GM23338 (cell line): ENCODE measurements at regions not wholly inside any gene's neighbourhood (a gene's known extent, or its start where the extent isn't known, plus 50 kb on each side); places are given as distances from the start of the nearest gene placed in this dataset.

ENCODE experiments used
- ATAC-seq: fragments of 200-7000 bp; cut with Tn5 transposase; 3 replicates; pipeline ENCODE4 v1.9.1; 2020
- DNase-seq: peaks from one replicate; pipeline ENCODE4 v3.0.0-alpha.2; 2015; ENCODE audit warnings: low spot score
- H2AFZ ChIP-seq: fragments of 200-600 bp; sonication (generic); 2 replicates; pipeline ENCODE4 v1.8.0; 2016; ENCODE audit warnings: antibody characterized with exemption, mild to moderate bottlenecking, moderate library complexity
- H3F3A ChIP-seq: fragments of 200-600 bp; sonication (generic); replicated peaks from 2 replicates; pipeline ENCODE4 v1.8.0; 2017; ENCODE audit warnings: antibody characterized with exemption, mixed run types, low read depth
- H3K27ac ChIP-seq: fragments of 200-600 bp; sonication (generic); 2 replicates; pipeline ENCODE4 v1.6.1; 2016; ENCODE audit warnings: low read depth
- H3K27me3 ChIP-seq: fragments of 200-600 bp; sonication (generic); 2 replicates; pipeline ENCODE4 v1.8.0; 2016; ENCODE audit warnings: mild to moderate bottlenecking, mixed run types, moderate library complexity; ENCODE audit not compliant: insufficient read depth
- H3K36me3 ChIP-seq: fragments of 200-600 bp; sonication (generic); 2 replicates; pipeline ENCODE4 v1.8.0; 2016; ENCODE audit warnings: mild to moderate bottlenecking; ENCODE audit not compliant: insufficient read depth
- H3K4me1 ChIP-seq: fragments of 200-600 bp; sonication (generic); 2 replicates; pipeline ENCODE4 v1.8.0; 2016; ENCODE audit warnings: mild to moderate bottlenecking, moderate library complexity; ENCODE audit not compliant: insufficient read depth
- H3K4me2 ChIP-seq: fragments of 200-600 bp; sonication (generic); 2 replicates; pipeline ENCODE4 v1.7.1; 2017; ENCODE audit warnings: mixed run types
- H3K4me3 ChIP-seq: fragments of 200-600 bp; sonication (generic); 2 replicates; pipeline ENCODE4 v1.6.1; 2016; ENCODE audit warnings: mixed run types
- H3K79me2 ChIP-seq: fragments of 200-600 bp; sonication (generic); replicated peaks from 2 replicates; pipeline ENCODE4 v1.8.0; 2017; ENCODE audit warnings: mild to moderate bottlenecking; ENCODE audit not compliant: insufficient read depth
- H3K9me2 ChIP-seq: fragments of 200-600 bp; sonication (generic); 2 replicates; pipeline ENCODE4 v1.8.0; 2017; ENCODE audit not compliant: insufficient read depth
- H4K20me1 ChIP-seq: fragments of 200-600 bp; sonication (generic); replicated peaks from 2 replicates; pipeline ENCODE4 v1.8.0; 2017; ENCODE audit warnings: mild to moderate bottlenecking; ENCODE audit not compliant: insufficient read depth
- H3K27ac Mint-ChIP-seq: 2 replicates; pipeline ENCODE4 v1.8.0; 2020; ENCODE audit warnings: inconsistent platforms, mild to moderate bottlenecking, moderate library complexity, mixed read lengths
- H3K27me3 Mint-ChIP-seq: 3 replicates; pipeline ENCODE4 v1.8.0; 2022; ENCODE audit warnings: low read depth, mild to moderate bottlenecking, moderate library complexity, mixed read lengths, inconsistent platforms; ENCODE audit not compliant: insufficient read depth, poor library complexity
- H3K36me3 Mint-ChIP-seq: 3 replicates; pipeline ENCODE4 v1.8.0; 2021; ENCODE audit warnings: low read depth, mild to moderate bottlenecking, inconsistent platforms, moderate library complexity, mixed read lengths
- H3K4me1 Mint-ChIP-seq: 3 replicates; pipeline ENCODE4 v1.8.0; 2020; ENCODE audit warnings: mild to moderate bottlenecking, inconsistent platforms, mixed read lengths
- H3K4me3 Mint-ChIP-seq: 3 replicates; pipeline ENCODE4 v1.8.0; 2021; ENCODE audit warnings: moderate library complexity, mild to moderate bottlenecking, inconsistent platforms, mixed read lengths
- H3K9me3 Mint-ChIP-seq: 3 replicates; pipeline ENCODE4 v1.8.0; 2020; ENCODE audit warnings: moderate library complexity, mild to moderate bottlenecking, inconsistent platforms, mixed read lengths
- EZH2 ChIP-seq: fragments of 200-600 bp; sonication (generic); IDR thresholded peaks from one replicate; pipeline ENCODE4 v1.8.0; 2017; ENCODE audit warnings: antibody characterized with exemption, mild to moderate bottlenecking, low read depth; ENCODE audit not compliant: unreplicated experiment
- NANOG ChIP-seq: IDR thresholded peaks from 2 replicates; pipeline ENCODE4 v1.6.1; 2016; ENCODE audit warnings: antibody characterized with exemption, borderline replicate concordance
- POLR2AphosphoS5 ChIP-seq: IDR thresholded peaks from 2 replicates; pipeline ENCODE4 v1.6.1; 2016; ENCODE audit warnings: antibody characterized with exemption, low read depth
- STAT1 ChIP-seq: IDR thresholded peaks from one replicate; pipeline ENCODE4 v1.6.1; 2016; ENCODE audit warnings: antibody characterized with exemption; ENCODE audit not compliant: unreplicated experiment
- TF ChIP-seq, protein P1 (sequence below): fragments of 250-450 bp; sonication (Bioruptor Pico); IDR thresholded peaks from 2 replicates; pipeline ENCODE4 v1.5.0; 2020; ENCODE audit warnings: mild to moderate bottlenecking, moderate library complexity
- TF ChIP-seq, protein P2 (sequence below): IDR thresholded peaks from 2 replicates; pipeline ENCODE4 v1.6.1; 2016; ENCODE audit warnings: antibody characterized with exemption
- TF ChIP-seq, protein P3 (sequence below): IDR thresholded peaks from one replicate; pipeline ENCODE4 v1.6.1; 2018; ENCODE audit warnings: antibody characterized with exemption; ENCODE audit not compliant: unreplicated experiment
- TF ChIP-seq, protein P4 (sequence below), 2 experiments: fragments of 200-600 bp in 1 of 2; sonication (generic) in 1 of 2; conservative IDR thresholded peaks; 2 replicates each; pipeline versions ENCODE4 v1.5.1 to v1.6.1; 2016 to 2017; ENCODE audit warnings: antibody characterized with exemption in 2 of 2, low read depth in 2 of 2, mild to moderate bottlenecking in 2 of 2, moderate library complexity in 1 of 2

DNA sequence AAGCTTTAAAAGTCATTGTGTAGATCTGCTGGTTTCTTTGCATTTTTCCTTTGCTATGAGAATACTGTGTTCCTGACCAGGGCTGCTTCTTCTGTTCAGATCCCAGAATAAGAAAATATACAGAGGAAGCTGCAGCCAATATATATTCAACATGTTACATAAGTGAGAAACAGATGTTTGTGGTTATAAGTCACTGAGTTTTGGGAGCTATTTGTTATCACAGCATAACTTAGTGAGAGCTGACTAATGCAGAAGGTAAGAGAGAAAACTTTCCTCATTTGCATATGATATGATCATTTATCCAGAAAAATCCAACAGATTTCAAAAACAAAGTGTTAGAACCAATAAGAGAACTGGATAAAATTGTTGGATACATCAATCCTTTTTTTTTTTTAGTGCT is 136.3 kb upstream of the NR3C1 start:
- TF ChIP-seq POLR2AphosphoS5 (no peak), STAT1 (no peak), NANOG (no peak), EZH2 (no peak)
- TF ChIP-seq, protein P1, sequence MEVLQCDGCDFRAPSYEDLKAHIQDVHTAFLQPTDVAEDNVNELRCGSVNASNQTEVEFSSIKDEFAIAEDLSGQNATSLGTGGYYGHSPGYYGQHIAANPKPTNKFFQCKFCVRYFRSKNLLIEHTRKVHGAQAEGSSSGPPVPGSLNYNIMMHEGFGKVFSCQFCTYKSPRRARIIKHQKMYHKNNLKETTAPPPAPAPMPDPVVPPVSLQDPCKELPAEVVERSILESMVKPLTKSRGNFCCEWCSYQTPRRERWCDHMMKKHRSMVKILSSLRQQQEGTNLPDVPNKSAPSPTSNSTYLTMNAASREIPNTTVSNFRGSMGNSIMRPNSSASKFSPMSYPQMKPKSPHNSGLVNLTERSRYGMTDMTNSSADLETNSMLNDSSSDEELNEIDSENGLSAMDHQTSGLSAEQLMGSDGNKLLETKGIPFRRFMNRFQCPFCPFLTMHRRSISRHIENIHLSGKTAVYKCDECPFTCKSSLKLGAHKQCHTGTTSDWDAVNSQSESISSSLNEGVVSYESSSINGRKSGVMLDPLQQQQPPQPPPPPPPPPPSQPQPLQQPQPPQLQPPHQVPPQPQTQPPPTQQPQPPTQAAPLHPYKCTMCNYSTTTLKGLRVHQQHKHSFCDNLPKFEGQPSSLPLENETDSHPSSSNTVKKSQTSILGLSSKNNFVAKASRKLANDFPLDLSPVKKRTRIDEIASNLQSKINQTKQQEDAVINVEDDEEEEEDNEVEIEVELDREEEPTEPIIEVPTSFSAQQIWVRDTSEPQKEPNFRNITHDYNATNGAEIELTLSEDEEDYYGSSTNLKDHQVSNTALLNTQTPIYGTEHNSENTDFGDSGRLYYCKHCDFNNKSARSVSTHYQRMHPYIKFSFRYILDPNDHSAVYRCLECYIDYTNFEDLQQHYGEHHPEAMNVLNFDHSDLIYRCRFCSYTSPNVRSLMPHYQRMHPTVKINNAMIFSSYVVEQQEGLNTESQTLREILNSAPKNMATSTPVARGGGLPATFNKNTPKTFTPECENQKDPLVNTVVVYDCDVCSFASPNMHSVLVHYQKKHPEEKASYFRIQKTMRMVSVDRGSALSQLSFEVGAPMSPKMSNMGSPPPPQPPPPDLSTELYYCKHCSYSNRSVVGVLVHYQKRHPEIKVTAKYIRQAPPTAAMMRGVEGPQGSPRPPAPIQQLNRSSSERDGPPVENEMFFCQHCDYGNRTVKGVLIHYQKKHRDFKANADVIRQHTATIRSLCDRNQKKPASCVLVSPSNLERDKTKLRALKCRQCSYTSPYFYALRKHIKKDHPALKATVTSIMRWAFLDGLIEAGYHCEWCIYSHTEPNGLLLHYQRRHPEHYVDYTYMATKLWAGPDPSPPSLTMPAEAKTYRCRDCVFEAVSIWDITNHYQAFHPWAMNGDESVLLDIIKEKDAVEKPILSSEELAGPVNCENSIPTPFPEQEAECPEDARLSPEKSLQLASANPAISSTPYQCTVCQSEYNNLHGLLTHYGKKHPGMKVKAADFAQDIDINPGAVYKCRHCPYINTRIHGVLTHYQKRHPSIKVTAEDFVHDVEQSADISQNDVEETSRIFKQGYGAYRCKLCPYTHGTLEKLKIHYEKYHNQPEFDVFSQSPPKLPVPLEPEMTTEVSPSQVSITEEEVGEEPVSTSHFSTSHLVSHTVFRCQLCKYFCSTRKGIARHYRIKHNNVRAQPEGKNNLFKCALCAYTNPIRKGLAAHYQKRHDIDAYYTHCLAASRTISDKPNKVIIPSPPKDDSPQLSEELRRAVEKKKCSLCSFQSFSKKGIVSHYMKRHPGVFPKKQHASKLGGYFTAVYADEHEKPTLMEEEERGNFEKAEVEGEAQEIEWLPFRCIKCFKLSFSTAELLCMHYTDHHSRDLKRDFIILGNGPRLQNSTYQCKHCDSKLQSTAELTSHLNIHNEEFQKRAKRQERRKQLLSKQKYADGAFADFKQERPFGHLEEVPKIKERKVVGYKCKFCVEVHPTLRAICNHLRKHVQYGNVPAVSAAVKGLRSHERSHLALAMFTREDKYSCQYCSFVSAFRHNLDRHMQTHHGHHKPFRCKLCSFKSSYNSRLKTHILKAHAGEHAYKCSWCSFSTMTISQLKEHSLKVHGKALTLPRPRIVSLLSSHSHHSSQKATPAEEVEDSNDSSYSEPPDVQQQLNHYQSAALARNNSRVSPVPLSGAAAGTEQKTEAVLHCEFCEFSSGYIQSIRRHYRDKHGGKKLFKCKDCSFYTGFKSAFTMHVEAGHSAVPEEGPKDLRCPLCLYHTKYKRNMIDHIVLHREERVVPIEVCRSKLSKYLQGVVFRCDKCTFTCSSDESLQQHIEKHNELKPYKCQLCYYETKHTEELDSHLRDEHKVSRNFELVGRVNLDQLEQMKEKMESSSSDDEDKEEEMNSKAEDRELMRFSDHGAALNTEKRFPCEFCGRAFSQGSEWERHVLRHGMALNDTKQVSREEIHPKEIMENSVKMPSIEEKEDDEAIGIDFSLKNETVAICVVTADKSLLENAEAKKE (CRISPR knock-in tag): no peak
- TF ChIP-seq, protein P2, sequence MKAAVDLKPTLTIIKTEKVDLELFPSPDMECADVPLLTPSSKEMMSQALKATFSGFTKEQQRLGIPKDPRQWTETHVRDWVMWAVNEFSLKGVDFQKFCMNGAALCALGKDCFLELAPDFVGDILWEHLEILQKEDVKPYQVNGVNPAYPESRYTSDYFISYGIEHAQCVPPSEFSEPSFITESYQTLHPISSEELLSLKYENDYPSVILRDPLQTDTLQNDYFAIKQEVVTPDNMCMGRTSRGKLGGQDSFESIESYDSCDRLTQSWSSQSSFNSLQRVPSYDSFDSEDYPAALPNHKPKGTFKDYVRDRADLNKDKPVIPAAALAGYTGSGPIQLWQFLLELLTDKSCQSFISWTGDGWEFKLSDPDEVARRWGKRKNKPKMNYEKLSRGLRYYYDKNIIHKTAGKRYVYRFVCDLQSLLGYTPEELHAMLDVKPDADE: no peak
- TF ChIP-seq, protein P3, sequence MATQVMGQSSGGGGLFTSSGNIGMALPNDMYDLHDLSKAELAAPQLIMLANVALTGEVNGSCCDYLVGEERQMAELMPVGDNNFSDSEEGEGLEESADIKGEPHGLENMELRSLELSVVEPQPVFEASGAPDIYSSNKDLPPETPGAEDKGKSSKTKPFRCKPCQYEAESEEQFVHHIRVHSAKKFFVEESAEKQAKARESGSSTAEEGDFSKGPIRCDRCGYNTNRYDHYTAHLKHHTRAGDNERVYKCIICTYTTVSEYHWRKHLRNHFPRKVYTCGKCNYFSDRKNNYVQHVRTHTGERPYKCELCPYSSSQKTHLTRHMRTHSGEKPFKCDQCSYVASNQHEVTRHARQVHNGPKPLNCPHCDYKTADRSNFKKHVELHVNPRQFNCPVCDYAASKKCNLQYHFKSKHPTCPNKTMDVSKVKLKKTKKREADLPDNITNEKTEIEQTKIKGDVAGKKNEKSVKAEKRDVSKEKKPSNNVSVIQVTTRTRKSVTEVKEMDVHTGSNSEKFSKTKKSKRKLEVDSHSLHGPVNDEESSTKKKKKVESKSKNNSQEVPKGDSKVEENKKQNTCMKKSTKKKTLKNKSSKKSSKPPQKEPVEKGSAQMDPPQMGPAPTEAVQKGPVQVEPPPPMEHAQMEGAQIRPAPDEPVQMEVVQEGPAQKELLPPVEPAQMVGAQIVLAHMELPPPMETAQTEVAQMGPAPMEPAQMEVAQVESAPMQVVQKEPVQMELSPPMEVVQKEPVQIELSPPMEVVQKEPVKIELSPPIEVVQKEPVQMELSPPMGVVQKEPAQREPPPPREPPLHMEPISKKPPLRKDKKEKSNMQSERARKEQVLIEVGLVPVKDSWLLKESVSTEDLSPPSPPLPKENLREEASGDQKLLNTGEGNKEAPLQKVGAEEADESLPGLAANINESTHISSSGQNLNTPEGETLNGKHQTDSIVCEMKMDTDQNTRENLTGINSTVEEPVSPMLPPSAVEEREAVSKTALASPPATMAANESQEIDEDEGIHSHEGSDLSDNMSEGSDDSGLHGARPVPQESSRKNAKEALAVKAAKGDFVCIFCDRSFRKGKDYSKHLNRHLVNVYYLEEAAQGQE: no peak
- TF ChIP-seq, protein P4, sequence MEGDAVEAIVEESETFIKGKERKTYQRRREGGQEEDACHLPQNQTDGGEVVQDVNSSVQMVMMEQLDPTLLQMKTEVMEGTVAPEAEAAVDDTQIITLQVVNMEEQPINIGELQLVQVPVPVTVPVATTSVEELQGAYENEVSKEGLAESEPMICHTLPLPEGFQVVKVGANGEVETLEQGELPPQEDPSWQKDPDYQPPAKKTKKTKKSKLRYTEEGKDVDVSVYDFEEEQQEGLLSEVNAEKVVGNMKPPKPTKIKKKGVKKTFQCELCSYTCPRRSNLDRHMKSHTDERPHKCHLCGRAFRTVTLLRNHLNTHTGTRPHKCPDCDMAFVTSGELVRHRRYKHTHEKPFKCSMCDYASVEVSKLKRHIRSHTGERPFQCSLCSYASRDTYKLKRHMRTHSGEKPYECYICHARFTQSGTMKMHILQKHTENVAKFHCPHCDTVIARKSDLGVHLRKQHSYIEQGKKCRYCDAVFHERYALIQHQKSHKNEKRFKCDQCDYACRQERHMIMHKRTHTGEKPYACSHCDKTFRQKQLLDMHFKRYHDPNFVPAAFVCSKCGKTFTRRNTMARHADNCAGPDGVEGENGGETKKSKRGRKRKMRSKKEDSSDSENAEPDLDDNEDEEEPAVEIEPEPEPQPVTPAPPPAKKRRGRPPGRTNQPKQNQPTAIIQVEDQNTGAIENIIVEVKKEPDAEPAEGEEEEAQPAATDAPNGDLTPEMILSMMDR (conservative IDR thresholded peaks at IDR 0.05; ENCODE audit: low read depth in 2 of 2): no peak
- DNase-seq (no peak), ATAC-seq (no peak)
- peaks cover 8% of the 10 kb centered on the region for H3K4me1 ChIP-seq
- H2AFZ ChIP-seq: no peak overlapping the region
- H3K4me3 ChIP-seq: no peak overlapping the region
- no peaks in the 10 kb centered on the region for H3K79me2 ChIP-seq
- no peak overlapping the region for H3K4me2 ChIP-seq
- no peak overlapping the region for H3K4me3 Mint-ChIP-seq
- no peaks in the 10 kb centered on the region for H3K36me3 ChIP-seq
- no peaks in the 10 kb centered on the region for H3K27me3 Mint-ChIP-seq
- no peaks in the 10 kb centered on the region for H4K20me1 ChIP-seq
- no peaks in the 10 kb centered on the region for H3F3A ChIP-seq
- peaks cover 4% of the 10 kb centered on the region; the same call in 2 of the 3 replicates for H3K9me3 Mint-ChIP-seq
- H3K27ac ChIP-seq: no peak overlapping the region
- no peaks in the 10 kb centered on the region for H3K9me2 ChIP-seq
- H3K27ac Mint-ChIP-seq: no peak overlapping the region
- H3K27me3 ChIP-seq: no peaks in the 10 kb centered on the region
- H3K4me1 Mint-ChIP-seq: peaks cover 28% of the 10 kb centered on the region
- H3K36me3 Mint-ChIP-seq: no peaks in the 10 kb centered on the region
